ENCODE measurements at regions not wholly inside any gene's neighbourhood (a gene's known extent, or its start where the extent isn't known, plus 50 kb on each side); places are given as distances from the start of the nearest gene placed in this dataset.

GRCh38 chr2:49807689-49808088, 653.4 kb upstream of the FSHR start:
- no peak overlapping the region for H2BK120ac ChIP-seq (ENCODE audit: low read depth, low read length, poor library complexity, severe bottlenecking)
- no peak overlapping the region for H3K56ac ChIP-seq (ENCODE audit: insufficient read length, low read depth, low read length)
- no peak overlapping the region for H2BK12ac ChIP-seq (ENCODE audit: insufficient read length, low read depth, low read length)
- H3K4me2 ChIP-seq (ENCODE audit: insufficient read depth, insufficient read length, low read length) = no peak overlapping the region
- no peaks in the 10 kb centered on the region for H3K79me1 ChIP-seq (ENCODE audit: insufficient read depth, low read depth, low read length, poor library complexity, severe bottlenecking)
- no peak overlapping the region for H3K4ac ChIP-seq (ENCODE audit: low read depth, low read length)
- no peak overlapping the region for H3T11ph ChIP-seq (ENCODE audit: low read length)
- no peak overlapping the region for H3K18ac ChIP-seq (ENCODE audit: insufficient read length, low read depth, low read length)
- H3K27ac ChIP-seq (ENCODE audit: insufficient read length, low read depth, low read length) = no peak overlapping the region
- no peak overlapping the region for H4K8ac ChIP-seq (replicated peaks; ENCODE audit: insufficient read length, low read depth, low read length)
- no peak overlapping the region for H3K9ac ChIP-seq (ENCODE audit: extremely low read depth, insufficient read length, low read length)
- H2BK5ac ChIP-seq (ENCODE audit: insufficient read length, low read length) = no peak overlapping the region
- peaks cover under 1% of the 10 kb centered on the region for H3K9me3 ChIP-seq (ENCODE audit: control insufficient read depth, low read depth, low read length)
- no peak overlapping the region for H3K4me3 Mint-ChIP-seq
- H3K36me3 Mint-ChIP-seq (ENCODE audit: insufficient read depth in 1 of 3, low read depth in 3 of 3) = peaks cover 3 to 5% (median 5%) of the 10 kb centered on the region in 3 experiments; a peak in 4 of 7 replicates
- no peak overlapping the region for H2AK5ac ChIP-seq (ENCODE audit: insufficient read length, low read length)
- H3K27me3 Mint-ChIP-seq (ENCODE audit: low read depth) = no peaks in the 10 kb centered on the region
- H3K9me3 Mint-ChIP-seq = peaks cover 6 to 8% of the 10 kb centered on the region in 2 experiments
- H3K14ac ChIP-seq (ENCODE audit: insufficient read depth, low read length) = no peak overlapping the region
- H2BK15ac ChIP-seq (ENCODE audit: low read depth, low read length) = no peak overlapping the region
- H2AFZ ChIP-seq (ENCODE audit: low read length) = no peak overlapping the region
- no peaks in the 10 kb centered on the region for H4K20me1 ChIP-seq (ENCODE audit: control insufficient read depth, insufficient read depth, insufficient read length)
- H4K5ac ChIP-seq (ENCODE audit: insufficient read length, low read depth, low read length) = no peak overlapping the region
- peak; percentile 28; the same call in 2 of the 3 replicates for TF ChIP-seq CTCF (conservative IDR thresholded peaks at IDR 0.05)
- no peak for DNase-seq
- H3K23me2 ChIP-seq (ENCODE audit: insufficient read length, low read depth, low read length, poor library complexity, severe bottlenecking) = no peaks in the 10 kb centered on the region
- no peak overlapping the region for H3K23ac ChIP-seq (ENCODE audit: insufficient read length, low read depth, low read length)
- H3K4me1 ChIP-seq (ENCODE audit: insufficient read depth, low read length) = no peaks in the 10 kb centered on the region
- no peak overlapping the region for H4K91ac ChIP-seq (ENCODE audit: insufficient read length, low read depth, low read length)
- H3K27me3 ChIP-seq (ENCODE audit: insufficient read depth, low read length) = no peaks in the 10 kb centered on the region
- no peak overlapping the region for H2BK20ac ChIP-seq (ENCODE audit: low read depth, low read length, poor library complexity, severe bottlenecking)
- no peaks in the 10 kb centered on the region for H3K79me2 ChIP-seq (ENCODE audit: insufficient read depth, low read length)
- peaks cover 0 to 7% of the 10 kb centered on the region in 2 experiments; a peak in 2 of 4 replicates for H3K4me1 Mint-ChIP-seq
- no peak overlapping the region for H3K27ac Mint-ChIP-seq
